ENCODE measurements at regions not wholly inside any gene's neighbourhood (a gene's known extent, or its start where the extent isn't known, plus 50 kb on each side); places are given as distances from the start of the nearest gene placed in this dataset.

GRCh38 chr5:142531977-142532780 is 153.7 kb downstream of the FGF1 start:
- no peak for TF ChIP-seq CTCF (IDR thresholded peaks at IDR 0.05)
- TF ChIP-seq POLR2A (IDR thresholded peaks at IDR 0.05): no peak

Measured in heart left ventricle (tissue), 13 donors.